Muscle of arm (tissue), 1 donor: ENCODE measurements at regions not wholly inside any gene's neighbourhood (a gene's known extent, or its start where the extent isn't known, plus 50 kb on each side); places are given as distances from the start of the nearest gene placed in this dataset.
"Not testable (repeated sequence)": the region's sequence is repeated elsewhere in the genome, so short reads cannot be mapped to it uniquely, and the experiment has no call there.

Experiments used
- DNase-seq: peaks from one replicate; pipeline ENCODE4 v3.0.0-alpha.2; 2013

- DNase-seq, result no peak
Observed at GRCh38 chr7:45267262-45267661, 109.7 kb downstream of the RAMP3 start.

- DNase-seq, result no peak
Observed at GRCh38 chr7:45268013-45268412, 110.4 kb downstream of the RAMP3 start.

- DNase-seq, result no peak
Observed at GRCh38 chr7:45269192-45269591, 111.6 kb downstream of the RAMP3 start.

GRCh38 chr7:45278763-45279398, 121.3 kb downstream of the RAMP3 start:
- DNase-seq, result no peak

- not testable (repeated sequence) for DNase-seq
Observed at GRCh38 chr7:45289611-45290010, 132.0 kb downstream of the RAMP3 start.

GRCh38 chr7:45290880-45291279, 133.3 kb downstream of the RAMP3 start:
- no peak for DNase-seq

- DNase-seq, result no peak
Observed at GRCh38 chr7:45292481-45292880, 134.9 kb downstream of the RAMP3 start.

- no peak for DNase-seq
Observed at GRCh38 chr7:45293295-45293942, 135.8 kb downstream of the RAMP3 start.

GRCh38 chr7:45294559-45294958, 137.0 kb downstream of the RAMP3 start:
- no peak for DNase-seq

GRCh38 chr7:45295222-45295621, 137.6 kb downstream of the RAMP3 start:
- DNase-seq, result no peak

GRCh38 chr7:45296748-45297147, 139.2 kb downstream of the RAMP3 start:
- DNase-seq, result no peak

- no peak for DNase-seq
Observed at GRCh38 chr7:45306752-45307305, 149.2 kb downstream of the RAMP3 start.

GRCh38 chr7:45311597-45311996, 154.0 kb downstream of the RAMP3 start:
- DNase-seq, result no peak

- not testable (repeated sequence) for DNase-seq
Observed at GRCh38 chr7:45315512-45315911, 157.9 kb downstream of the RAMP3 start.

- DNase-seq, result no peak
Observed at GRCh38 chr7:45324683-45325237, 167.2 kb downstream of the RAMP3 start.

GRCh38 chr7:45325378-45325777, 167.8 kb downstream of the RAMP3 start:
- no peak for DNase-seq

GRCh38 chr7:45328403-45328981, 170.9 kb downstream of the RAMP3 start:
- no peak for DNase-seq

GRCh38 chr7:45331563-45331962, 174.0 kb downstream of the RAMP3 start:
- no peak for DNase-seq

GRCh38 chr7:45335024-45335423, 177.4 kb downstream of the RAMP3 start:
- not testable (repeated sequence) for DNase-seq

- no peak for DNase-seq
Observed at GRCh38 chr7:45342236-45342635, 184.6 kb downstream of the RAMP3 start.

GRCh38 chr7:45343746-45344145, 186.2 kb downstream of the RAMP3 start:
- no peak for DNase-seq

GRCh38 chr7:45347804-45348203, 190.2 kb downstream of the RAMP3 start:
- no peak for DNase-seq

GRCh38 chr7:45349090-45349489, 191.5 kb downstream of the RAMP3 start:
- DNase-seq, result no peak
